NCI-H748 treated with DMSO at 0.1 percent for 48 hours (cell line): ENCODE measurements at regions not wholly inside any gene's neighbourhood (a gene's known extent, or its start where the extent isn't known, plus 50 kb on each side); places are given as distances from the start of the nearest gene placed in this dataset.

Experiments
- DNase-seq: peaks from one replicate; lab custom pipeline; 2025; lab: John Stamatoyannopoulos, UW

DNA sequence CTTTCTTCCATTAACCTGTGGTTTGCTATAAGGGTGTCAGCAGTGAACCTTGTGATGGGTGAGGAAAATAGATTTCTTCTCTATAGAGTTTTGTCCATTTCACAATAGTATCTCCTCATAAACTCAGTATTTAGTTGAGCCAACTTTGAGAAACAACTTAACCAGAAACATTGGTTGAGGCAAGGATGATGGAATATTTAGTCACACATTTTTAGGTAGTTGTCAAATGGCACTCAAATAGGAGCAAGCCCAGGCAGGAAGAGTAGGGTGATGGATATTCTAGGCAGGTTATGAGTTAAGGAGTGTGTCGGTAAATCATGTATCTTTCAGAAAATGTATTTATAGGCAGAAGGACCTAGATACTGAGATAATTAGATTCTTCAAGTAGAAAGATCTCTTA lies 1267.6 kb downstream of the SLC16A7 start:
- DNase-seq, result no peak

DNA sequence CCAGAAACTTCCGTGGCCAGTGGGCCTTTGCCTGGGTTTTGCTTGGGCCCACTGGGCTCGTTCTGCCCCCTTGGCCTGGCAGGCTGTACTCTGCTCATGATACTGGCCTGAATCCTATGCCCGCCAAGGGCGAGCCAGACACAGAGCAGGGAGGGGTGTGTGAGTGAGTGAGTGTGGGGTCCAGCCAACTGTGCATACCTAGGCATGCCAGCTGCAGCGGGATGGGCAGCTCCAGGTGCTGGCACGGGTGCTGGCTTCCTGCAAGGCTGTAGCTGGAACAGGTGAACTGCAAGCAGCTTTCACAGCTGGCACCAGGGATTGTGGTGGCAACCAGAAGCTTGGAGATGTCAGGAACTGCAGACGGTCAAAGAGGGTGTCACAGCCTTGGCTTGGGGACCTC lies 1276.4 kb downstream of the SLC16A7 start:
- no peak for DNase-seq

DNA sequence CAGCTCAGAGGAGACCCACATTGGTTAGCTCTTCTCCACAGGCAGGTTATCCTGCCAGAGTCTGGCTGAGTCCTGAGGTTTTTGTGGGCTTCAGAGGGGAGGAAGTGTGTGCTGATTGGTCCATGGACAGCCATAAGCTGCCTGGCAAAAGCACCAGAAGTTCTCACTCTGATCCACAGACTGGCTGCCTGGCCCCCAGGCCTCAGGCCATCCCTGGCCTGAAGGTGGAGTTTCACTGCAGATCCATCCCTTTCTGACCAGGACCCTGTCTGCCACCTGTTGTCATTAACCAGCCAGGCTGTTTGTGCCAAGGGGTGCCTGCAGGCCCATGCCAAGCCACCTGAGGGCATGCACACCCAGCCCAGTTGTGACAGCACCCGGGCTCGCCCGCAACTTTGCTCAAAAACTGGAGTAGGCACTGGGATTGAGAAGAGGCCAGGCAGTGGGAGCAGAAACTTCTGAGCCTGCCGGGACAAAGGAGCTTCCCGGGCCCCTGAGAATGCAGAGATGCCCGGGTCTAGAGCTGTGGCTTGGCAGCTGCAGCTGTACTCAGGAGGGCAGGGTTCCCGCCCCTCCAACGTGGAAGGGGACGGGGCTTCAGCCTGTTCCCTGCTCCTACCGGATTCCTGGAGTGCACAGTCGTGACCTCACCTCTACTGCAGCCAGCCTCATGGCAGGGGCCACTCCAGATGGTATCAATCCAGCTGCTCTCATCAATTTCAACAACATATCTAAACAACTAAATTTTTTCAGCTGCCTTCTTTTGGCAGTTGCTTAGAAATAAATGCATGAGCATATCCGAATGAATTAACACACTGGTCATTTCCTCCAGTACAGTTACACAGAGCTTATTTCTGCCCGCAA lies 1277.3 kb downstream of the SLC16A7 start:
- DNase-seq, result no peak

DNA sequence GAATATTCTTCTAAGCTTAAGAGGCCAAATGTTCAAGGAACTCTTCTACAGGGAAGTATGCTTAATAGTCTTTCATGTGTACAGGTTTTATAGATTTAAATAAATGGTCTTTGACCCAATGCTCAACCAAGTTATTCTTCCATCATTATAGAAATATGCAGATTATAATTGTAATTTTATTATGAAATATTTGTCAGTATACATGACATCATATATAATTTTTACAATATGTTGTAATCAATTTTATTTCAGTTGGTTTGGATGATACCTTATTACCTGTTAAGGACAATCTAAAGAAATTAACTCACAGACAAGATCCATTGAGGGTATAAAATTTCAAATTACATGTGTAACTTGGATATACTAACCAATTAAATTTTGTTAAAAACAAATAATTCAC lies 1278.3 kb downstream of the SLC16A7 start:
- no peak for DNase-seq

DNA sequence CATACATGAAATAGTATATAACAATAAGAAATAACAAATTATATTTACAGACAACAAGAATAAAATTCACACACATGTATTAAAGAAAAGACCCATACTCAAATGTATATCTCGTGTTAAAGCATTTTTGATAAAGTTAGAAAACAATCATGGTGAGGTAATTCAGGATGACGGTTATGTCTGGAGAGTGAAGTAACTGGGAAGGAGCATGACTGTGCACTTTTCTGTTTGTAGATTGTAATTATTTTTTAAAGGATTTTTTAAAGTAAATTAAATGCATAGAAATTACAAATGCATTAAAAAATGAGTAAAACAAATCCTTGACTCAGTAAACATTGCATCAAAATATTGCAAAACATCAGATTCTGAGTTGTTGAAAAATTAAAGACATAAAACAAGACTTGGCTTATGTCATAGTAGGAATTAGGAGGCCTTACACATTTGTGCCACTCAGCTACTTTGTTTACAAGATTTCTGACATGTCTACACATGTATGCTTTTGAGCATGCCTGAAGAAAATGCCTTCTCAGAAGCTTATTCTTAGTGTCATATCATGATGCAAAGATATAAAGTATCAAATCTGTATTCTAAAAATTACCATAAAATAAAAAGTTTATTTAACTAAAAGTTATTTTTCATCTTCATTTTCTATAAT lies 1325.1 kb downstream of the SLC16A7 start:
- no peak for DNase-seq

DNA sequence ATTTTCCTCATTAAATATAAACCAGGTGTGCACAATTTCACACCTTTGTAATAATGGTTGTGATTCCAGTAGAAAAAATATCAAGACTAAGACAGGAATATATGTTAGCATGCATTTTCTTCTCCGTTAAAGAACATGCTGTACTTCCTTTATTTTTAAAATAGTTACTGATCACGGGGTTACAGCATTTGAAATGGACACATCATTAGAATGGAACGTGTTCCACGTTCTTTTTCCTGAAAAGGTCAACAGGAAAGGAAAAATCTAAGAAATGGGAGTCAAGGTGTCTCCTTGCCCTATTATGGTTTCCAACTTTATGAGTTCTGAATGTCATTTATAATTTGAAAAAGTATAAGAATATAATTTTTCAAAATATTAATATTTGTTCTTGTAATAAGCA lies 1325.7 kb downstream of the SLC16A7 start:
- DNase-seq, result no peak

DNA sequence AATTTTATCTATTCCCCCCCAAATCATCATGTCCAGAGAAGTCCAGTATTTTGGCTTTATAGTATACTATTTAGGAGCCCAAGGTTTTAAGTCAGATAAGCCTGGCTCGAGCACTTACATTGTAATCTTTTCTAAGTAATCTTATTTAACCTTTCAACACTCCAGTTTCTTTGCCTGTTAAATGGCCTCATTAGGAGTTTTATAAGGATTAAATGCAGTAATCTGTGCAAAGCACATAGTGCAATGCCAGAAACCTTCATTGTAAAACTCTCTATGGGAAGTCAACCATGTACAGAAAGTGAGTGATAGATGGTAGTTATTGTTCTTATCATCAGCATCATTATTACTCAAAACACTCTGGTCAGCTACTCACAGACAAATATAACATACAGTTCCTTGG lies 1330.4 kb downstream of the SLC16A7 start:
- DNase-seq, result no peak

DNA sequence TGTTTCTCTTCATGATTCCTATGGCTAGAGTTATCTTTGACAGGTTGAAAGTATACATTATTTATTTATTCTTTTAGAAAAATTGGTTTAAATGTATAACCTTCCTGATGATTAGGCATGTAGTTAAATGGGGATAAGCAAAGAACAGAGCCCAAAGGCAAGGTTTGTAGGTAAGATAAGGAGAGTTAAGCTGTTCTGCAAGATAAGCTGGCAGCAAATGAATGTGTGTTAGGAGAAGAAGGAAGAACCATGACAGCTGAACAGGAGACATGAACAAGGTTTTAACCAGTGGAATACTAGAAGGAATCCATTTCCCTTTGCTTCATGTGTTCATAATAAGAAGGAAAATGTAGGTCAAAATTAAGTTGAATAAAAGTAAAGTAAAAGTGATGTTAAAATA lies 1330.1 kb upstream of the USP15 start:
- DNase-seq, result no peak

DNA sequence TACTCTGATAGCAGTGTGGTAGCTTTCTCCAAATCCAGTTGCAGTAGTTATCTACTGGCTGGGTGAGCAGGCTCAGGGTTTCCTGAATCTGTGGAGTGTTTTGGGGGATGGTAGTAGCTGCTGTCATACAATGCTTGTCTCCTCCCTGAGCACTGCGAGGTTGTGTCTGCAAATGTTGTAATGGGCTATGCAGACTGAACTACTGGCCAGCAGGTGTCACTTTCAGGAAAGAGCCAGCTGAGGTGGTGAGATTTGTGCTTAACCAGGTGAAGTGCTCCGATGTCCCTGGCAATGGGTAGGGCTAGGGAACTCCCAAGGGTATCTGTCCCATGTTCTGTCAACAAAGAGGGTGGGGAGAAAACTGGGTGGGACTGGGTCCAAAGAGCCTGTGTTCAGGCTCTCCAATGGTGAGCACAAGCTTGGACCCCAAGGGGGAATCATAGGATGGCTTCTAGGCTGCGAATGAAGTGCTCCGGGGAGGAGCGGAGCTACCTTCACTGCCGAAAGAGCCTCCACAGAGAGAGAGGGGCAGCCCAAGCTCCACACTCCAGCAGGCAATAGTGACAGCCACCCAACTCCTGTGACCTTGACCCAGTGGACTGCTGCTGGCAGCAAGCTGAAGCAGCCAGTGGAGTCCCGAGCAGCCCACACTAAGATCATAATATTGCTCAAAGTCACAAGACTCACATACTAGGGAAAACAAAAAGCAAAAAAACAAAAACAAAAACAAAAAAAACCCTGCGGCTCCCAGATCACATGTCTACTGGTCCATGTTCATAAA lies 1324.0 kb upstream of the USP15 start:
- no peak for DNase-seq

DNA sequence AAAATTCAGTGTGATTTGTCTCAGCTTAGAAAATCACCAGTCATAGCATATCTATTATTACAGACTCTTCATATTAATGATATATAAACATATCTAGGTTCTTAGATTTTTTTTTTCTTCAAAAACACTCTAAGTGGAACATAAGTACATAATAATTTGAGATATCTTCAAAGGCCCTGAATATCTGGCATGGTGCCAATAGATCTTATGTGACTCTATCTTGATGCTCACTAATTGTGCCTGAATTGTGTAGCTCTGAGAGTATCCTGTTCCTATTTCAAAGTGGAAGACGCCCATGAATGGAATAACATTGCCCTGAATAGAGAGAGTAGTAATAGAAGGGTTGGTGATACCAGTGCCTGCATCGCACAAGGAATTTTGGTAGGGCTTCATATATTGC lies 1312.7 kb upstream of the USP15 start:
- DNase-seq, result no peak

DNA sequence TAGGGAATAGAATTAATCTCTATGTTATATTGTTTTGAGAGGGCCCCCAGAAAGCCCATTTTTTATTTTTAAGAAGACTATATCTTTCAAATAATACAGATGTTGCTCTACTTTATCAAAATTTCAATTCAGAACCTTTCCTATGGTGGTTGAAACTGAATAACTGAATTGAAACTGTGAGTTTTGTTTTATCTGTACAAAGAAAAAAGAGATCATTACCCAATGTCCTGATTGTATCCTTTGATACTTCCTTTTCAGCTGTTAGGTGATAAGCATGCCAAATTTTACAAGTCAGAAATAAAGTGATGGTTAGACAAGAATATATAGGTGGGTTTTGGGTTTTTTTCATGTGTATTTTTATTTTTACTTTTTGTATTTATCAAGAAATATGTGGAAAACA lies 1293.1 kb upstream of the USP15 start:
- no peak for DNase-seq

DNA sequence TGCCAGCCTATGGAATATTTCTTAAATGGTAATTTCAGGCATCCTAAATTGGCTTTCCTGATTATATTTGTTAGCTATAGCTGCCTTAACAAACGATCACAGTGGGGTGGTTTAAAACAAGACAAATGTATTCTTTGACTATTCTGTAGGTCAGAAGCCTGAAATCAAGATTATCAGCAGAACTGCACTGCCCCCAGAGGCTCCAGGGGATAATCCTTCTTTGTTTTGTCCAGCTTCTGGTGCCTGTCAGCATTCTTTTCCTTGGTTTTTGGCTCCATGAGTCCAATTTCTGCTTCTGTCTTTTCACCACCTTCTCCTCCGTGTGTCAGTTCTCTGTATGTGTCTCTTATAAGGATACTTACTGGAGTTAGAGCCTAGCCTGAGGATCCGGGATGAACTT lies 1282.2 kb upstream of the USP15 start:
- no peak for DNase-seq

DNA sequence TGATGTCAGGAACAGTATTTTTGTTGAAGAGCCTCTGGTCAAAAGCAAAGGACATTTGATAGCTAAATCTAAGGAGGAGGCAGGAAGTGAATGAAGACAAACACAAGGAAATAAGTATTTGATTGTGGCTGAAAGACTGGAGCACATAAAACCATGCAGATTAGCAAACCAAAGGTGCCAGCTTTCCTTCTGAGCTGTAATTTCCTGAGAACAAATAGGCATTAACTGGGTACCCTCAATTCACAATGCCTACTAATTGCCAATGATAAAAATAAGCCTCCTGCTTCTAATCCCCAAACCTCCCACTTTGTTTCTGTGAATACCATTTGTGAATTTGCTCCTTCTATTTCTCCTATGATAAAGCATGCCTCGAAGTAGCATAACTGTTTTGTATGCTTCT lies 1279.6 kb upstream of the USP15 start:
- no peak for DNase-seq

DNA sequence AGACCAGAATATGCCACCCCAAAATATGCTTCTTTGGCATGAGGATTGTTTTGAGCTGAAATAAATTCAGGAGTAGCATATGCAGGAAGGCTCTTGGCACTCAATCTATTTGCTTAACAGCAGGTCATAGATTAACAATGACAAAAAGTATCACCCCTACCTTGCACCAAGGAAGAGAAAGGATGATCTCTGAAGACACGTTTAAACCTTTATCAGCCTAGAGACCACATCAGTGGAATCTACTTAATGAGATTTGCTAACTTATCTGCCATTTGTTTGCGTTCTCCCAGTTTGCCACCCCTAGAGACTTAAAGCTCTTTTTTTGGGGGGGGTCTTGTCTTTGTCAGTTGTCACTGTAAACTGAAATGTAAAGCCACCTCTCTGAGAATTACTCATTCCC lies 1278.7 kb upstream of the USP15 start:
- DNase-seq, result no peak

DNA sequence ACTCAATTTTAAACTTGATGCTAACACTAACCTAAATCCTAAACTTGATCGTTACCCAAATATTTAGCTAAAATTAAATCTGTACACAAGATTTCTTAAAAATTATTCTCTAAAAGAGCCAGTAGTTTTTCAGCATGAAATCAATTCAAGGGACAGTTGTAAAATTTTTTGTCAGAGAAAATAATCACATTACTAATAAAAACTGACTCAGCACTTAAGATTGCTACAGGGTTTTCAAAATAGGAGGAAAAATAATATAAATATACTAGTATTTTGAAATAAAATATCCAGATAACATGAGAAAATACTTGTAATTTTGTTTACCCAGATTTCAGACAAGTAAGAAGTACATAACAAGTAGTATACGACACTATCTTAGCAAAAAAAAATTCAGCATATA lies 1268.1 kb upstream of the USP15 start:
- DNase-seq, result no peak

DNA sequence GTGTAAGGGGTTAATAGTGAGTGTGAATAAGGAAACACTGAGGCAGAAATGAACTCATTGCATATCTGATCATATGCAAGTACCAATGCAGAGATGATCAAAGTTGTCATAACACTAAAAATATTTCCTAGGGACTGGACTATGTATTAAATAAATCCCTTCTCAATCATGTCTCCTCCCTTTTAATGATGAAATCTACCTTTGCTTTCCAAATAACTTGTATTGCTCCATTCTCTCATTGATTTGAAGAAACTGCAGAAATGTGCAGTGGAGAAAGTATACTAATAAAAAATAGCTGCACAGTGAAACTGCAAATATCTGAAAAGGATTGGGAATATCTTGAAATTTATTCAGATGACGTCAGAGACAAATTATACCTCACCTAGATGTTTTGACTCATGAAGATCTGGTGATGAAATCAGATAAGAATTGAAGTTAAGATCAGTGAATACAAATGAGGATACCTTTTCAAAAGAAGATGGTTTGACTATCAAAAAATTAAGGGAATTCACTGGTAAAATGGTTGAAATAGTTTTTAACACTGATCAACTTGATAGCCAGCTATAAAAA lies 1264.9 kb upstream of the USP15 start:
- DNase-seq, result no peak

DNA sequence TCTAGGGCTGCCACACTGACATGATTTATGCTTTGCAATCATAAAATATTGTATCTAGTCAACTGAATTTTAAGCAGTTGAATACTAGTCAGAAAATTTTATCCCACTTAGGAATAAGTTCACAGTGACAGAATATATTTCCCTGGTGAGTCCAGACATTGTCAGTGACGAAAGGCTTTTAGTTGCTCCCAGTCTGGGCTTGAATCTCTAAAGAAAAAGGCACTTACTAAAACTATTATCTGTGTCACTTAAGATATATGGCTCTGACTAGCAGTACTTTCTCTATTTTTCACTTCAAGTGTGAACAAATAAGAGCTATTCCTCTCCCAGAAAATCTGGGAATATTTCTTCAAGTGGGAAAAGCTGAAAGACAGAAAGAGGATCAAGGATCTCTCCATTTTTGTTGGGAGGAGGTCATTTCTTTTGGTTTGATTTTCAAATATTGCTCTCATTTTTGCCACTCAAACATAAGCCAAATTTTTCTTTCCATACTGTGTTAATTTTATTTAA lies 1262.3 kb upstream of the USP15 start:
- DNase-seq, result no peak

DNA sequence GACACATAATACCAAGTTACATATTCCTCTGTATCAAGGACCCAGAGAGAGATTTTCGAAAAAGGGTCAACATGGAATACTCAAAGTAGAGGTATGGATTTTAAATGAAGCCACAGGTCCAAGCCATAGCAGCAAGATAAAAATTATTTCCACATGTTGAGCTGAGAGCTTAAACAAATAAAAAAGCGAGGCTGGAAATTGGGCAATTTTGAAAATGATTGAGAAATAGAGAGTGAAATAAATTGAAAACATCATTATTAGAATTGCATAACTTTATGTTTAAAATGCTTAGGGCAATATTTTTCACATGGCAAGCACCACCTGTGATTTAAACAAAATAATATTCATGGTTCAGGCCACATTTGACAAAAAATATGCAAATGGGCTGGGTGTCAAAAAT lies 1251.0 kb upstream of the USP15 start:
- DNase-seq, result no peak

DNA sequence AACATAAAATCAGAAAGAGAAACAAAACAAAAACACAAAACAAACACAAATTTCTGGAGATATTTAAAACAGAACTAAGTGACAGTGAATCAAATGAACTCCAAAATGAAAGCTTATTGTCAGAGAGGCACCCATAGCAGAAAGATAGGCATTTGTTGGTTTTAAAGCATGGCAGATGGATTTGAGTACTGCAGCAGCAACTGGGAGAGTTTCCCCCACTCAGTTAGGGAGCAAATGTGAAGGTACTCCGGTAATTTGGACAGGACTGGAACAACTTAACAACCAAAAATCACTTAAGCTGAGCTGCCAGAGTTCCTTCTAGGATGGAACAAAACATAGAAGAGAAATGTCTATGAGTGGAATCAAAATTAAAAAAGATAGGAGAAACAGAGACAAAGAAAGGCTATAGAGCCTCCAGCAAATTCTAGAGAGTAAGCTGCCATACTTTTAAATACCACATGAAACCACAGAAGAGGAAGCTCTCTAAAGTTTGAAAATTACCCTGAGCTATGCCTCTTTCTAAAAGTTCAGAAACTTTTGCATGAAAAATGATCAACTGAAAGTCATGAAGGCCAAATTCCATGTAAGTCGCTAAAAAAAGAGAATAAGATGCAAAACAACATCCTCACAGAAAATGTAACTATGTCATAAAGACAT lies 1248.3 kb upstream of the USP15 start:
- DNase-seq, result no peak

DNA sequence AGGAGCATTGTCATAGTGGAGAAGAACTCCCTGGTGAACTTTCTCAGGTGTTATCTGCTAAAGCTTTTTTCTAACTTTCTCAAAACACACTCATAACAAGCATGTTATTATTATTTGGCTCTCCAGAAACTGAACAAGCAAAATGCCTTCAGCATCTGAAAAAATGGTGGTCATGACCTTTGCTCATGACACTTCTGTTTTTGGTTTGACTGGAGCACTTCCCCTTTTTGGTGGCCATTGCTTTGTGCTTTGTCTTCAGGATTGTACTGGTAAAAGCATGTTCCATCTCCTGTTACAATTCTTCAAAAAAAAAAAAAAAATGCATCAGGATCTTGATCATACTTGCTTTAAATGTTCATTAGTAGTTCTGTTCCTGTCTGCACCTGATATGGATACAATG lies 1241.6 kb upstream of the USP15 start:
- no peak for DNase-seq

DNA sequence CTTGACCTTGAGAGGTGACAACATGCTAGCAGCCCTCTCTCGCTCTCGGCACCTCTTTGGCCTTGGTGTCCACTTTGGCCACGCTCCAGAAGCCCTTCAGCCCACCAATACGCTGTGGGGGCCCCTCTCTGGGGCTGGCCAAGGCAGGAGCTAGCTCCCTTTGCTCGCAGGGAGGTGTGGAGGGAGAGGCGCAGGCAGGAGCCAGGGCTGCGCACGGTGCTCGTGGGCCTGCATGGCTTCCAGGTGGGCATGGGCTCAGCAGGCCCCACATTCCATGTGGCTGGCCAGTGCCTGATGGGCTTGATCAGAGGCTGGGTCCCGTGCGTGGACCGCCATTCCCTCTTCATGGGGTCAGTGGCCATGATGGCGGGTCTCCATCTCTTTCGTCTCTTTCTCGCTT lies 1237.0 kb upstream of the USP15 start:
- DNase-seq, result no peak

DNA sequence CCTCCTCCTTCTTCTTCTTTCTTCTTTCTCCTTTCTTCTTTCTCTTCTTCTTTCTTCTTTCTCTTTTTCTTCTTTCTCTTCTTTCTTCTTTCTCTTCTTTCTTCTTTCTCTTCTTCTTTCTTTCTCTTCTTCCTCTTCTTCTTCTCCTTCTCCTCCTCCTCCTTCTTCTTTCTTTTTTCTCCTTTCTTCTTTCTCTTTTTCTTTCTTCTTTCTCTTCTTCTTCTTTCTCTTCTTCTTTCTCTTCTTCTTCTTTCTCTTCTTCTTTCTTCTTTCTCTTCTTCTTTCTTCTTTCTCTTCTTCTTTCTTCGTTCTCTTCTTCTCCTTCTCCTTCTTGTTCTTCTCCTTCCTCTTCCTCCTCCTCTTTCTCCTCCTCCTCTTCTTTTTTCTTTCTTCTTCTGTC lies 1230.7 kb upstream of the USP15 start:
- no peak for DNase-seq
